GM18505 (cell line): ENCODE measurements at regions not wholly inside any gene's neighbourhood (a gene's known extent, or its start where the extent isn't known, plus 50 kb on each side); places are given as distances from the start of the nearest gene placed in this dataset.

Experiments used
- ATAC-seq: cut with Tn5 transposase; IDR thresholded peaks from one replicate; pipeline ENCODE4 v1.9.1; 2021; ENCODE audit not compliant: unreplicated experiment
- POLR2A ChIP-seq: IDR thresholded peaks from 4 replicates; pipeline ENCODE4 v1.6.1; 2011; ENCODE audit warnings: borderline replicate concordance; ENCODE audit not compliant: insufficient read depth, insufficient read length; ENCODE audit errors: extremely low read depth

DNA sequence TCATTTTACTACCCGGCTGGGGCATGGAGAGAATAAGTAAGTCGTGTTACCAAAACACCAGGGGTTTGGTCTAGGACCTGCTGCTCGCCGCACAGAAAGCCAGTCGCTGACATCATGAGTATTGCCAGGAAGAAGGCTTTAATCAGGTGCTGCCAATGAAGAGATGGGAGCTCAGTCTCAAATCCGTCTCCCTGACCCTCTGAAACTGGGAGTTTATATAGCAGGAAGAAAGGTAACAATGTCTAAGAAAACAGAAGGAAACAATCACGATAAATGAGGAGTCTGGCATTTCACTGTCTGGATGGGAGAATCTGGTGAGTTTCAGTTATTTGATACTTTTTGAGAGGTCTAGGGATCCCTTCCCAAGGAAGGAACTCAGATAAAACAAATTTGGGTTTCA is 437.9 kb upstream of the JARID2 start:
- no peak for ATAC-seq

DNA sequence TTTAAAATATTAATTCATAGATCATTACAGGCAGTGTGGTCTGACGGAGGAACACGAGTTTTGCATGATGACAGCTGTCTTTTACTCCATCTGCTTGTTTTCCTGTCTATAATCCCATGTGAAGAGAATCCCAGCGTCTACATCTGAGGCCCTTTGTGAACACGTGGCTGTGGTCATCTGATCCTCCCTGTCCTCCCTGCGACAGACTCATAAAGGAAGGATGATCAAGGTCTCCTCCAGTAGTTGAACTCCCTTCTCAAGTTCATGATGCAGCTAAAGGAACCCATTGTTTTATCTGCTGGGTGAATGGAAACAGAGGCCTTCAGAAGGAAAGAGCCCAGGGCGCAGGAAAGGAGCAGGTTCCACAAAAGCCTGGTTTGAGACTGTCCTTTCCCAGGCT is 435.8 kb upstream of the JARID2 start:
- no peak for TF ChIP-seq POLR2A
- ATAC-seq = no peak

More for the DNA sequence above, 437.9 kb upstream of the JARID2 start:
- no peak for TF ChIP-seq POLR2A

DNA sequence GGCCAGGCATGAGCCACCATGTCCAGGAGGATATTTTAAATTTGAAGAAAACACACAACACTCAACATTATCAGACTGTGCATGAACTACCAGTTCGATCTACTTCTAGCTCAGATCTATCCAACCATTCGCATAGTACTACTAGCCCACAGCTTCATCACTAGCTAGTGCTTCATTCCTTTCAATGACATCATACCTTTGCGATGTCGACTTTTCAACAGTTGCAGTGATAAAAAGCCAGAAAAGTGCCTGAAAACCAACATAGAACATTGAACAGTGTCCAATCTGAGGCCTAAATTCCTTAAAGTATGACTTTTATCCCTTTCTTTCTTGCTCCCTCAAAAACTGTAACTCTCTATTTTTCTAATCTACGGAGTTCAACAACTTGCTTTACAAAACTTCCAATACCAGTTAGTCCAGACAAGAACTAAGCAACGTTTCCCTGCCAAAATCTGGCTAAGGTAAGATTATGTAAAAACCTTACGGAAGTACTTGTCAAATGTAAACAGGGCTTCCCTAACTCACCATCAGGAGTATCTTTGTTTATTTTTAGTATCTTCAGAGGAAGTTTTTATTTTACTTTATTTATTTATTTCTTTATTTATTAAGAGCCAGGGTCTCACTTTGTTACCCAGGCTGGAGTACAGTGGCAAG is 434.0 kb upstream of the JARID2 start:
- no peak for ATAC-seq
- TF ChIP-seq POLR2A = no peak

DNA sequence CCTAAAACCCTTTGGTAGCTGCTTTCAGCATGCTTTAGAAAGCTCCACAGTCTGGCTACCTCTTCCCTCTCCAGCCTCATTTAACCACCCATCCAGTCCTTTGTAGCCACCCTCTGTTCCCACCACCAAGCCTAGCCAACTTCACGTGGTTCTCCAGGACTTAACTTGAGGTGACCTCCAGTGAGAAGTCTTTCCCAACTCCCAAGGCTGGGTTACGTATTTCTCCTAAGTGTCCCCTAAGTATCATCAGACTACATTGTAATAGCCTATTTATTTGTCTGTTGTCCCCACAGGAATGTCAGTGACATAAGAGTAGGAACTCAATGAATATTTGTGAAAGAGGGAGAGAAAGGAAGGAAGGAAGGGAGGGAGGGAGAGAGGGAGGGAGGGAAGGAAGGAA is 431.9 kb upstream of the JARID2 start:
- TF ChIP-seq POLR2A = no peak
- ATAC-seq = no peak

DNA sequence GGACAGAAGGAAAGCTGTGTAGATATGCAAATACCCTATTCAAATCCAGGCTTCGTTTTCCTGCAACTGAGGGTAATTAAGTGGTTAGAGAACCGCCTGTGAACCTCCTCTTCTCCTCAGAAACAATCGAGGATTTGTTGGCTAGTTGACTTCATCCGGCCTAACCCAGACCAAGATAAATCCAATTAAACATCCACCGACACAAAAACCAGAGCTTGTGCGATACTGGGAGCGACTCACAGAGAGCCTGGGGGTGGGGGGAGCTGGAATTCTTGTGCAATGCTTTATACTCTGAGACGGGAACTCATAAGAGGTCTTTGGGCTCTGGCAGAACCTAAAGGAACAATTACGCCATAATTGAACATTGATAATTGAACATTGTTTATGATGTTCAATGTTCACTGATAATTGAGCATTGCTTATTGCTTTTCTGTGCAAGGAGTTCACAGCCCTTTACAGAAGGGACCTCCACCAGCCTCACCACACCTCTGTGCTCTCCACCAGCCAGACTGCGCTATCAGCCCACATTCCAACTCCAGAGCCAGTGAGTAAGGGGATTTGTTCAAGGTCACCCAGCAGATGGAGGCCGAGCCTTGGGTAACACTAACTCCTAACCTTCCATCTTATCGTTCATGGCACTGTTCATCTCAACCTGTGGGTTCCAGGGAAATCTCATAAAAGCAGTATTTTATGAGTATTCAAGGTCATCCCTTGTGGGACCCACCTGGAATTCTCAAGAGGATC is 429.6 kb upstream of the JARID2 start:
- TF ChIP-seq POLR2A = no peak
- no peak for ATAC-seq

DNA sequence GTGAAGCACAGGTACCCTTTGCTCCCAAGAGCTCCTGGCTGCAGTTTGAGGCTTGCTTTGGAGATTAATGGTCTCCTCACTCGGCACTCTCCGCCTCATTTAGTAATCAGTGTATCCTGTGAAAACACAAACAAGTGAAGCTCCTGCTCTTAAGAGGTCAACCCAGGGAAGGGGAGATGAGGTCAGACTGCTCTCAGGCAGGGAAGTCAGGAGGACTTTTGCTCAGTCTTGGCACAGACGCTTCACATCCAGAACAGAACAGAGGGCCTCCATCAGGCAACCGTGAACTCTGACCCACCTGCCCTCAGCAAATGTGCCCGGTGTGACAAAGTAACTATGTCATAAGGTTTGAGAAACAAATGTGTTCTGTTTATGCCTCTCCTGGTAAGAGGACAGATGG is 428.8 kb upstream of the JARID2 start:
- no peak for ATAC-seq
- no peak for TF ChIP-seq POLR2A

DNA sequence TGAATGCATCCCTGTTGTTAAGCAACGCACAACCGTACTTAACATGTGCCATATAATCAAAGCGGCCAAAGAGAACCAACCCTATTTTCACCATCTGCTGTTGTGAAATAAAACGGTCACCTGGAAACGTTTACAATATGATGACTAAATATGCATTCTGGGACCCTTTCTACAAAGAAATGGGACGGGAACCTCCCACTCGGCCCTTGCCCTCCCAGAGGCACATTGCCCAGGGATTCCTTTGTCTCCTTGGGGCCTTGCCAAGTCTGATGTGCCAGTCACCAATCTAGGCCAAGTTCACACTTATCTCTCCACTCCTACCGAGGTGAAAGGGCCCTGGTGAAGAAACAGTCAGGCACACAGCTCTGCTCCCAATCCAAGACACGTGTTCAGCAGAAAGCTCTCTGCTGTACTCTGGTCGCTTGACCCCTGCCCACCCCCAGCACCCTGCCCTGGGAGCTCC is 427.4 kb upstream of the JARID2 start:
- no peak for TF ChIP-seq POLR2A
- ATAC-seq = no peak

DNA sequence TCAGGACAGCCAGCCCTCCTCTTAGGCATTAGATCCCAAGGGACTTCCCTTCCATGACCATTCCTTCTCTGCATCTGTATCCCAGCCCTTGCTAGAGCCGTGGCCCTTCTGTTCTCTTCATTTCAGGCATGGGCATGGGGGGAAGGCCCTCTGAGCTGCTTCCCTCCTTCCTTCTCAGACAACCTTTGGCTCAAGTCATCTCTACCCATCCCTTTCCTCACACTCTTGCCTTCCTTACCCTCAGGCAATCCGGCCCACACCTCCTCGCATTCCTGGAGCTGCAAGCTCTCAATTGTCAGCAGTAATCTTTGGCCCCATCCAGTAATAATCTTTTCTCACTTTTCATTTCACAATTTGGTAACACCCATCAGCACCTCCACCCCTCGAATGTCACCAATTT is 426.9 kb upstream of the JARID2 start:
- TF ChIP-seq POLR2A = no peak
- ATAC-seq = no peak

DNA sequence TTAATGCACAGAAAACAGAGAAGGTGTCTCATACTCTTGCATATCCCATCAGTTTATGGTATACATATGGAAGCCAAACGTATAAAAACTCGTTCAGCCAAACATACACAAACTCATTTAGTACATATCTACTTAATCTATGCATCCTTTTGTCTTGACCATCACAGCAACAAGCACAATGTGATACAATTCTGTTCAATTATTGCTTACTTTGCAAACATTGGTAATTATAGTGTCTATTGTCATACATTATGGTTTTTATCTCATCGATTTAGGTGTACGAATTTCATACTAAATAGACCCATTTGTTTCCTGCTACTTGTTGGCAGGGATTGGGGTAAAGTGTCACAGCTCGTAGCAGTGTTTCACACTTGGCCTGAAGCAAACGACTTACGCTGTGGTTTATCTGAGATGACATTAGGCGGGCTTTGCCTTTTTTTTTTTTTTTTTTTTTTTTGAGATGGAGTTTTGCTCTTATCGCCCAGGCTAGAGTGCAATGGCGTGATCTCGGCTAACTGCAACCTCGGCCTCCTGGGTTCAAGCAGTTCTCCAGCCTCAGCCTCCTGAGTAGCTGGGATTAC is 425.9 kb upstream of the JARID2 start:
- no peak for TF ChIP-seq POLR2A
- no peak for ATAC-seq

DNA sequence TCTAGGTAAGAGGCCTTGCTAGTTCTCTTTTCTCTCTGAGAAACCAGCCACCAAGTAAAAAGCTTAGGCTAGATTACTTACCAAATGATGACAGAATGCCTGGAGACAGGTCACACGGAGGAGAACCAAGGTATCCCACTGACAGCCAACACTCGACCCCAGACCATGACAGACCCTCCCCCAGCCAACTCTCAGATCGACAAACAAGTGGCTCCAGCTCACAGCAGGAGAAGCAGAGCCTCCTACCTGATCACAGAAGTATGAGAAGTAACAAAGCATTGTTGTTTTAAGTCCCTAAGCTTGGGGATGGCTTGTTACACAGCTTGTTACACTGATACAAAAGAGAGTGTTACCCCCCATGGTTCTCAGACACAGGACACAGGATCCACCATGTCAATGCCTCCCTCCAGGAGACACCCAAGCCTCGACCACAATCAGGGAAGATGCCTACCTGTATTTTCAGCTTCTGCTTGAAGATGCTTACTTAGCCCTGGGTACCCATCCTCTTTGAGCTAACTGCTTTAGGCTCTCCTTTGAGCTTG is 423.8 kb upstream of the JARID2 start:
- ATAC-seq = no peak
- TF ChIP-seq POLR2A = no peak

DNA sequence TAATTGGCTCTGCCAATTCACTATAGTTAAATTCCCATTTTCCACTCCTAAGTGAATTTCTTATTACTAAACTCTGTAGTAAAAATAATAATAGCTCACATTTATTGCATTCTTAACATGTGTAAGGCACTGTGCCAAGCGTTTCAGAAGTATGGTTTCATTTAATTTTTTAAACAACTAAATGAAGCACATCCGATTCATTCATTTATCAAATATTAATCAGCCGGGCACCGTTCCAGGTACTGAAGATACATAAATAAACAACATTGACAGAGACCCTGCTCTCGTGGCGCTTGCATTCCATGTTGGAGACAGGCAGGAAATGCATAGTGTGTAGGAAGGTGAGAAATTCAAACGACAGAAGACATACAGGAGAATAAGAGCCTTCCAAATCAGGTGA is 423.2 kb upstream of the JARID2 start:
- no peak for TF ChIP-seq POLR2A
- ATAC-seq = no peak

DNA sequence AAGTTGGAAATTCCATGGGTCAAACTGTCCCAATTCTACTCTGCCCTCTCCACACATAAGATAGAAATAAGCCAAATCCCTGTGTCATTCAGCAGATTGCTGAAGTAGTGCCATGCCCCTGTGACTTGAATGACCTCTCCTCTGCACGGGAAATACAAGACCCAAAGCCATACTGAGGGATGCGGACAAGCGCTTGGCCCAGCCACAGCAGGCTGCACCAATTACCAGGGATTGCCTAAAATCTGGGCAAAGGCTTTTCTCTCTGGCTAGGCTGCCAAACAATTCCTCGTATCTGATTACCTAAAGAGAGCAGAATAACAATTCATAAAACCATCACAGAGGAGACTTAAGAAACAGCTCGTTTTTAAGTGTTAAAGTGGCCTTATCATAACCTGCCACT is 421.8 kb upstream of the JARID2 start:
- ATAC-seq = no peak
- TF ChIP-seq POLR2A = no peak

DNA sequence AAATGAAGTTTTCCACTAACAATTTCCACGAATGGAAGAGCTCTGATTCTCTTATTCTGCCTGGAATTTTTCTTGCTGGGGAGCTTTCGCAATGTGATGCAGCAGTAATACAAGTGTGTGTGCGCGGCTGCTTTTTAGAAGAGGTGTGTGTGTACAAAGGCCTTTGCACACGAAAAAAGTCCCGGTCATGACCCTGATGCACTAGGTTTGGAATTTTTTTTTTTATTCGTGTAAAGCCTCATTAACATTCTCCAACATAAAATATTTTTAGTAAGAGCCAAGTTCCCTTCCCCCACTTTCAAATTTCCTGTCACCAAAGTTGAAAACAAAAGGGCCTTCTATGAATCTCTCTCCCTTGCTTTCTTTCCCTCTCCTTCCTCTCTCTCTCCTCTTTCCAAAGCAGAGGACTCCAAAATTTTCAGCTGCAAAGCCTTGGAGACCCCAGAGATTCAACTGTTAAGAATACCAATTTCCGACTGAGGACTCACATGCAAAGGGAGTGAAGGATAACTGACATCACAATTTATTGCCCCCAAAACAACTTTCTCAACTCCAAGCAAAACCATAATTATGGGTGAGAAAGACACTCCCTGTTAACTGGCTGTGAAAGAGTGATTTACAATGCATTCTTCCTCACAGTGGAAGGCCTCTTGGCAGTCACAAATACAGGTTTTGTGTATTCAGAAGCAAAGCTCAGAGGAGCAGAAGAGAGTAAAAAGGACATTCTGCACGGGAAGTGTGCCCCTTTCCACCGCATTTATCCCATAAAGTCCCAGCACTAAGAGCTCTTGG is 421.2 kb upstream of the JARID2 start:
- no peak for ATAC-seq
- no peak for TF ChIP-seq POLR2A
